Left forelimb (tissue), 1 donor: ENCODE measurements at regions not wholly inside any gene's neighbourhood (a gene's known extent, or its start where the extent isn't known, plus 50 kb on each side); places are given as distances from the start of the nearest gene placed in this dataset.
"Not testable (repeated sequence)": the region's sequence is repeated elsewhere in the genome, so short reads cannot be mapped to it uniquely, and the experiment has no call there.

Experiments used
- DNase-seq: peaks from one replicate; pipeline ENCODE4 v3.0.0-alpha.2; 2018; ENCODE audit warnings: low spot score

DNA sequence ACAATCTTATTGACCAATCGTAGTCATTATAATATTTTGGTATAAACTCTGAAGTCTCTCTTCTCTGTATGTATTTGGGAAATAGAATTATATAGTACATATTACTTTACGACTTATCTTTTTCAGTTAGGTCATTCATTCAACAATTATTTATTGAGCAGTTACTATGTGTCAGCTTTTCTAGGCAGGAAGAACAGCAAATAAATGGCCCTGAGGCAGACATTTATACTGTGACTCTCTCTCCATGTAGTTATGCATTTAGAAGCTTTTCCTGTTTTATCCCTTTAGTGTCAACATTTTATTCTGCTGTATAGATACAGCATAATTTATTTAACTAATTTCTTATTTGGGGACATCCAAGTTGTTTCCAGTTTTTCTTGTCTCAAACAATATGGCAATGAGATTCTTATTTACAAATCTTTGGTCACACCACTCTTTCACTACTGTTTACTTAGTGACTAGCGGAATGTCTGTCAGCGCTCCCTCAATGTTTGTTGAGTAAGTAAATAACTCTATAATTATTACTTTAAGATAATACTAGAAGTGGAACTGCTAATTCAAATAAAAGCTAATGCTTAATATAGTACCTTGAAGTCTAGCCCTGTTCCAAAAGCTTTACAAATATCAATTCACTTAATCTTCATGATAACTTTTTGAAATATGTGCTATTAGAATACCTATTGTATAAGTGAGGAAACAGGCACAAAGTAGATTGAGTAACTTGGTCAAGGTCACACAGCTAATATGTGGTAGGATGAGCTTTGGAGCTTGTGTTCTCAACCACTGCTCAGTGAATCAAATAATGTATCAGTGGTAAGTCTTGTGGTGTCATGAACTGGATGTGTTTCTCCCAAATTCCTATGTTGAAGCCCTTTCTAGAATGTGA is 465.6 kb downstream of the SIPA1L2 start:
- DNase-seq, result no peak

DNA sequence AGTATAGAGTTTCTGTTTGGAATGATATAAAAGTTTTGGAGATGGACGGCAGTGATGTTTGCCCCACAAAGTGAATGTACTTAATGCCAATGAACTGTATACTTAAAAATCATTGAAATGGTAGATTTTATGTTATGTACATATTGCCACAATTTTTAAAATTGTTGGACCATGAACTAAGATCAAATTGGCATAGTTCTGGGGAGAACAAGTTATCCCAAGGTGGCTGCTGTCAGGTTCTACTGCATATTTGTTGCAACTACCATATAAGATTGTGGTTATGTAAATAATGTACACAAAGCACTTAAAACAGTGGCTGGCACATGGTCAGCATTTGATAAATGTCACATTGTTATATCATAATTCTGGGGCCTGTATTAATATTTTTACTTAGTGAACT is 466.4 kb downstream of the SIPA1L2 start:
- DNase-seq, result no peak

DNA sequence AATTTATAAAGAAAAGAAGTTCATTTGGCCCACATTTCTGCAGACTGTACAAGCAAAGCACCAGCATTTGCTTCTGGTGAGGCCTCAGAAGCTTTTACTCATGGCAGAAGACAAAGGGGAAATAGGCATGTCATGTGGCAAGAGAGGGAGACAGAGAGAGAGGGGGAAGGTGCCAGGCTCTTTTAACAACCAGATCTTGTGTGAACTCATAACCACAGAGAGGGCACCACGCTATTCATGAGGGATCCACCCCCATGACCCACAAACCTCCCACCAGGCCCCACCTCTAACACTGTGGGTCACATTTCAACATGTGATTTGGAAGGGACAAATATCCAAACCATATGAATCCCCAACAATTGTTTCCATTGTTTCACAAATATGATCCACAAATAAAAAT is 467.9 kb downstream of the SIPA1L2 start:
- no peak for DNase-seq

DNA sequence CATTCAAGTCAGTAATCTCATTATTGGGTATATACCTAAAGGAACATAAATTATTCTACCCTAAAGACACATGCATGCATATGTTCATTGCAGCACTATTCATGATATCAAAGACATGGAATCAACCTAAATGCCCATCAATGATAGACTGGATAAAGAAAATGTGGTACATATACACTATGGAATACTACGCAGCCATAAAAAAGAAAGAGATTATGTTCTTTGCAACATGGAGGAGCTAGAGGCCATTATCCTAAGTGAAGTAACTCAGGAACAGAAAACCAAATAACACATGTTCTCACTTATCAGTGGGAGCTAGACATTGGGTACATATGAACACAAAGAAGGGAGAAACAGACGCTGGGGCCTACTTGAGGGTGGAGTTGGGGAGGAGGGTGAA is 471.4 kb downstream of the SIPA1L2 start:
- not testable (repeated sequence) for DNase-seq

DNA sequence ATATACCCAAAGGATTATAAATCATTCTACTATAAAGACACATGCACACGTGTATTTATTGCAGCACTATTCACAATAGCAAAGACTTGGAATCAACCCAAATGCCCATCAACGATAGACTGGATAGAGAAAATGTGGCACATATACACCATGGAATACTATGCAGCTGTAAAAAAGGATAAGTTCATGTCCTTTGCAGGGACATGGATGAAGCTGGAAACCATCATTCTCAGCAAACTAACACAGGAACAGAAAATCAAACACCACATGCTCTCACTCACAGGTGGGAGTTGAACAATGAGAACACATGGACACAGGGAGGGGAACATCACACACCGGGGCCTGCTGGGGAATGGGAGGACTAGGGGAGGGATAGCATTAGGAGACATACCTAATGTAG is 473.9 kb downstream of the SIPA1L2 start:
- not testable (repeated sequence) for DNase-seq

DNA sequence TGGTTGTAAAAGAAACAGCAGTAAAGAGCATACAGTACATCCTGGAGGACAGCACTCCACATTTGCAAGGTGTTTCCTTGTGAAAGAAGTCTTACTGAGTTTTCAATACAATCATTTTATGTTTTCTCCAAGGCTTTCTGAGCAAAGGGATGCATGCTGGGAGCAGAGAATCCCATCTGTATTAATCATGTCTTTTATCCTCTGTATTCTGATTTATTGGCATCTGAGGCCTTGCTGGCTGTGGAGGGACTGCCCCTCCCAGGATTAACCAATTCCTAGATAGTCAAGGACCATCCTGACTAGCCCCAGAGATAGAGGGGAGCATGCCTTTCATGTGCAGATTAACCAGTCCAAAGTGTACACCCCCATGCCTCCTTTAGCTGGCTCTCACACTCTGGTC is 476.3 kb downstream of the SIPA1L2 start:
- no peak for DNase-seq

DNA sequence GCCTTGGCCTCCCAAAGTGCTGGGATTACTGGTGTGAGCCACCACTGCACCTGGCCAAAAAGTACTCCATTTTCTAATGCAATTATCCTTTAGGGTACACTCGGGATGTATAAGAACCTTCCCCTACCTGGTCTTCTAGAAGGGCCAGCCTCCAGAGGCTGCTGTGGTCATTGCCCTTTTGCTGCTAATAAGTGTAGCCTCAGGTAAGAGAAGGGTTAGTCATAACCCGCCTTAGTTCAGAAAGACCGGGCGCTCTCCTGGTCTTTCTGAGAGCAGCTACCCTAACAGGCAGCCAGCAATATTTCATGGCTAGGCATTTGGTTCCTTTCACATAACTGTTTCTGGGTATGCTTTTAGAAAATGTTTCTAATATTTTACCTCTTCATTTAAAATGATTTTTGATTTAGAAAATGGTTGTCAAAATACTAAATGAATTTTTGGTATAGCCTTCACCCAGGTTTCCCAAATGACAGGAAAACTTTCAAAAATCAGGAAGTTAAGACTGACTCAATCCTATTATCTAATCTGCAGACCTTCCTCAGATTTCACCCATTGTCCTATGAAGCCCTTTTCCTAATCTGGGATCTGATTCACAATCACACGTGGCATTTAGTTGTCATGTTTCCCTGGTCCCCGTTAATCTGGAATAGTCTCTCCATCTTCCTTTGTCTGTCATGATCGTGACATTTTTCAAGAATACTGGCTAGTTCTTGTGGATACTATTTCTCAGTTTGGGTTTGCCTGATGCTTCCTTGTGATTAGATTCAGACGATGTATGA is 479.0 kb downstream of the SIPA1L2 start:
- no peak for DNase-seq

DNA sequence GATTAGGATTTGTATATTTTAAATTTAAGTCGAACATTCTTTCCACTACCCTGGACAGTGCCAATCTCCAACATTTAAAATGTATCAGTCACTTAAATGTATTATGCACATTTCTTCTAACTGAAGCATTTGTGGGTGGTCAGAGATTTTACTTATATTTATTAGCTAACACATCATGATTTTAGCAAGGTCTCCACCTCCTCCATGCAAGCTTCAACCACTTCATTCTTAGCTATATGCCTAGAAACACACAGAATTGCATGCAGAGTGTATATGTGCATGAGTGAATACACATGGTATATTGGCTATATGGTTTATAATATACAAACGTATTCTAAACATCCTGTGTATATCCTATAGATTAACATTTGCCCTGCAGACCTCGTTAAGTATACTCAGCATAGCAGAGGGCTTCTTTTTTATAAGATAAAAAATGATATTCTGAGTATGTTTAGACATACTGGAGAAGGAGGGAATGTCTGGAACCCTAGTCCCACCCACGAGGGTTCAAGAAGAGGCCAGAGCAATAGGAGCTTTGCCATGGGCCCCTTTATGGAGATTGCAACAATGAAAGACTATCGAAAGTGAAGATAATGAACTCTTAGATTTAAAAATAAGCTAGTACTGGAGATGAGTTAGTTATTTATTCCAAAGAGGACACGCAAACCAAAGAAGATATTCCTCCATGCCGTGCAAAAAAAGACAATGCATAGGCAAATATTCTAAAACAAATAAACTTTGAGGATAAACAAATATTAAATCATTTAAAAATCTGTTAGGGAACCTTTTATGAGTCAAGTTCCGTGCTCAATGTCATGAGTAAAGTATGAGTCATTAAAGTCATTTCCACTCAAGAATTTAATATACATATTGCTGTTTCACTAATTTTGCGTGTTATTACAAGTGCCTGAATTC is 480.4 kb downstream of the SIPA1L2 start:
- no peak for DNase-seq

DNA sequence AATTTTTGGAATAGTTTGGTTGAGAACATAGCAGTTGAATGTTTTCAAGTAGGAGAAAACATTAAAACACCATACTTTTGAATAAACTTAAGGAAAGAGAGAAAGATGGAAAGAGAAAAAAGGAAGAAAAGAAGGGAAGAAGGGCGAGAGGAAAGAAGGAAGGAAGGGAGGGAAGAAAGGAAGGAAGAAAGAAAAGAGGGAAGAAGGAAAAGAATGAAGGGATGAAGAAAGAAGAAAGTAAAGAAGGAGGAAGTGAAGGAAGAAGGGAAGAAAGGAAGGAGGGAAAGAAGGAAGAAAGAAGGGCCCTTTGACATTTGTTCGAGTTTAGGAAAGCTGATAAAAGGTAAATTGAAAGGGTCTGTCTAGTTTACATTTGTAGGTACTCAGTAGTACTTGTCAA is 482.7 kb downstream of the SIPA1L2 start:
- no peak for DNase-seq

DNA sequence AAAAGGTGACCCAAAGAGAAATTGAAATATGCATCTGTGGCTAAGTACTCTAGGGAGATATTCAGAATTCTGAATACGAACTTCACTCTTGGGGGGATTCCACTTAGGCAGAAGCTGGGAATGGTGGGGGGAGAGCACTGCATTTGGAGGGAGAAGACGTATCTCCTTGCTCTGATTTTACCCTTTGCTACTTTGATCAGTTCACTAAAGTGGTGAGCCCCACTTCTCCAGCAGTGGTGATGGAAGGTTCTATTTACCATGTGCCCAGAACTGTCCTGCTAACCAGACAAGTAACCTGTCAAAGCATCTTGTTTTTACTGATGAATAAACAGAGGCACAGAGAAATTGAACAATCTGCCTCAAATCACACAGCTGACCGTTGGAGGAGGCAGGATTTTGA is 483.4 kb downstream of the SIPA1L2 start:
- no peak for DNase-seq

DNA sequence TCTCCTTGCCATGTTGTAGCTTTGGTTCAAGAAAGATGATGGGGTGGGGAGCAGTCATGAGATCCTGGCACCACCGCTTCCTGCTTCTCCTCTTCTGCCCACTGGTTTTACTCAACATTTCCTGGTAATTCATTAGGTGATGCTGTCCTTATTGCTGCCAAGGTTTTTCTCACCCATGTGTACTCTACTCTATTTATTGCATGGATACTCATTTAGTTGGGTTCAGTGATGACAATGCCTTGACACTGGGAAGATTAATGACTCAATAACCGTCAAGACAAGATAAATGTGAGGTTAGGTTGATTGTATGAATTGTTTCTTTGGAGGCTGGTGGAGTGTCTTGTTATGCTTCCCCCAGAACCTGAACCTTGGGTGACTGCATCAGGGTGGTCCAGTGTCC is 484.2 kb downstream of the SIPA1L2 start:
- no peak for DNase-seq

DNA sequence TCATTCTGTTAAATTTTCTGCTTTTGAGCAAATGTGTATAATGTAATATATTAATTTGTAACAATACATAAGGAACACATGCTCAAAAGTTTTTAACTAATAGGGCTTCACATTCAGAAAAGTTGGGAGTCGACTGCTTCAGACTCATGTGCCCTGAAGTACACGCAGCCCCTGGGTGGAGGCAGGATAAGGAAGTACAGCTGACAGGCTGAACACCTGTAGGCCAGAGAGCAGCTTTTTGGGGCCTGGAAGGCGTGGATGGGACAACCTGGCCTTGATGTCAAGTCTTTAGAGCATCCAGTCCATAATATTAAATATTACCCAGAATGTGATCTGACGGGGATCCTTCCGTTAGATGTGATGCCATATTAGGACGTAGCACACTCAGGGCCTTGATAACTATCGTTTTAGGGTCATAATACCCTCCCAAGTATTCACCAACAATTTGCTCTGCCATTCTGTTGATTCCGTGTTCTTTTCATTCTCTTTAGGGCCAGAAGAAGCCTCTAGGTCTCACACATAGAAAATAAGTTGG is 485.2 kb downstream of the SIPA1L2 start:
- no peak for DNase-seq

DNA sequence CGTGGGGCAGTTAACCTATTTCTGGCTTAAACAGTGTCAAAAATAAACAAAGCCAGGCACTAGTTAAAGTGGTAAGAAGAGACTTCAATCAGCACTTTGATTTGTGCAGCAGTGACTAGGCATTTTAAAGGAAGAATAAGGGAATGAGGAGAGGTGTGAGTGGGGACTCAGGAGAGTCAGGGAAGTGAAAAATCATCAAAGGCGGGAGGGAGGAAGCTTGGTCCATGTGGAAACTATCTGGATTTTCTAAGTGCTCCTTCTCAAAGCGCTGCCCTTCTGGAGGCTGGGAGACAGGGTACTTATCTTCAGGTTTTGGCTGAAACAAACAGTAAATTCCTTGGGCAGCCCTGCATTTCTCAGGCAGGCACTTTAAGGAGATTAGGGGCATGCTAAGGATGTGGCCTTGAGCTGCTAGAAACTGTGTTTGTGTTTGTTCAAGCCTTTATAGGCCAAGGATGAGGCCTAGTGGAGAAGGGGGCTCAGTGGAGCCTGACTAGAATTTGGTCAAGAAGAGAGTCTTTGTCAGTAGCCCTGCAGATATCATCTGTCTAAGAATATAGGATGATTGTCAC is 486.5 kb downstream of the SIPA1L2 start:
- DNase-seq, result no peak

DNA sequence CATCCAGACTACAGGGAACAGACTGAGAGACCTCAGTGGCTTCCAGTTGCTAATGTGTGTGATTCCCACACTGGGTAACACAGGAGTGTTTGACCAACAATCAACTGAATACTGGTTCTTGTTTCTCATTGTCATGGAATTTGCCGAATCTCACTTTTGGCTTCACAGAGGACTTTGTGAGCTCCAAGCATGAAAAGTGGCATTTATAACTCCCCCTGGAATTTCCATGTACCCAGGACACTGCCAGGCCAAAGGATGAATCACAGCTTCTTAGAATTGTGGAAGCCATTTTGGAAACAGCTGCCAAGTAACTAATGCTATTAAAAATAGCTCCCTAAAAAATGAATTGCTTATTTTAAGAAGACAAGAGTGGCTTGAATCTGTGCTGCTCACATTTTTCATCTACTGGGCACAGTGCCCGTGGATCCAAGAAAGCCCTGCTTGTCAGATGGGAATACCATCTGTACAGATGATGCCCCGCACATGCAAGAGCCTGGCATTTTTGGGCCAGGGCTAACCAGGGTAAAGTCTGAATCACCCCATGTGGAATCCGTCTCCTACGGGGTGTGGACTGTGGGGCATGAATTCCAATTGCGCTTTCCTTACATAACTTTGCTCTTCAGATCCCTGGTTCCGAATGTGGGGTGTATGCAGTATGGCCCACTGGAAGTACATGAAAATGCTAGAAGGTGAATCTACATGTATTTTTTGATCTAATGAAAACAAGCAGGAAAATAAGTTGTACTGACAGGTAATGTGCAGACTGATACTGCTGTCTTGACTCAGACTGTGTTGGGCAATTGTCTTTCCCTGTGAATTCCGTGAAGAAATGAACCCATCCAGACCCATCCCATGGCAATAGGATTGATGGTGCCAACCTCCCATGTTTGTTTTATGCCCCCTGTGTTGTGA is 487.3 kb downstream of the SIPA1L2 start:
- no peak for DNase-seq

DNA sequence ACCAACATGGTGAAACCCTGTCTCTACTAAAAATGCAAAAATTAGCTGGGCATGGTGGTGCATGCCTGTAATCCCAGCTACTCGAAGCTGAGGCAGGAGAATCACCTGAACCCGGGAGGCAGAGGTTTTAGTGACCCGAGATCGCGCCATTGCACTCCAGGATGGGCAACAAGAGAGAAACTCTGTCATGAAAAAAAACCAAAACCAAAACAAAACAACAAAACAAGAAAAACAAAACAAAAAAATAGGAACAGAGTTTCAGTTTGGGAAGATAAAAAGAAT is 488.8 kb downstream of the SIPA1L2 start:
- DNase-seq, result not testable (repeated sequence)

DNA sequence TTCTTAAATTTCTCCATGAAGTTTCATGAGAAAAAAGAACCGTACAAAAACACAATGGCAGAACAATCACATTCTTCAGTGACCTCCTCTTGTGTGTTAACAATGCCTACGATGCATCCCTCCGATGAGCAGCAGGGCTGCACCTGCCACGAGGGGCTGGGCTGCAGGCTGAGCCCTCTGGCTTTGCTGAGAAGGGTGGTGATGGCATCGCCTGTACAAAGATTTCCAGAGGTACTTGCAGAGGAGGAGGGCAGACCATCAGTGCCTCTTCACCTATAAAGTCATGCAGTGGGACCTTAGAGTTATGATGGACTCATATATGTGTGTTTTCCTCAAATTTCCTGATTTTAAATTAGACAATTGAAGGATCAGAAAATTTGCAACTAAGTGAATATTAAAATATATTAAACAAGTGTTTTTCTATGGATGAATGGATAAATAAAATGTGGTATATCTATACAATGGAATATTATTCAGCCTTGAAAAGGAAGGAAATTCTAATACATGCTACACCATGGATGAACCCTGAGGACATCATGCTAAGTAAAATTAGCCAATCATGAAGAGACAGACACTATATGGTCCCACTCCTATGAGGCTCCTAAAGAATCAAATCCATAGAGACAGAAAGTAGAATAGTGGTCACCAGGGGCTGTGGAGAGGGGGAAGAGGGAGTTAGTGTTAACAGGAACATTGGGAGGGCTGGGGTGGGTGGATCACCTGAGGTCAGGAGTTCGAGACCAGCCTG is 489.3 kb downstream of the SIPA1L2 start:
- DNase-seq, result no peak

DNA sequence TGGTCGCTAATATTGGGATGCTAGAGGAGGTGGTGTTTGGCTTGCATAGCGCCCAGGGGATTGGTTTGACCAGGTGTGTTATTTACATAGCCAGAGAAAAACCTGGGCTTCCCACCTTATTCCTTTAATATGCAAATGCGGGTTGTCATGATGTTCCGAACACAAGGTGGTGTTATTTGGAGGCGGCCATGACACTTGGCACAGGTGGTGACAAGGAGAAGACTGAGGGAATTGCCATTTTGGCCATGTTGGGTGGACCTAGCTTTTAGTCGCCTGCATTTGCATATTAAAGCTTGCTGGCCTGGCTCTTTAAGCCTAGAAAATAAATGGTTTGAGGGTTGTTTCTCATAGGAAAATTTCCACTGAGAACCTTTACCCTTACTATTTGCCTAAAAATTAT is 490.5 kb downstream of the SIPA1L2 start:
- no peak for DNase-seq

DNA sequence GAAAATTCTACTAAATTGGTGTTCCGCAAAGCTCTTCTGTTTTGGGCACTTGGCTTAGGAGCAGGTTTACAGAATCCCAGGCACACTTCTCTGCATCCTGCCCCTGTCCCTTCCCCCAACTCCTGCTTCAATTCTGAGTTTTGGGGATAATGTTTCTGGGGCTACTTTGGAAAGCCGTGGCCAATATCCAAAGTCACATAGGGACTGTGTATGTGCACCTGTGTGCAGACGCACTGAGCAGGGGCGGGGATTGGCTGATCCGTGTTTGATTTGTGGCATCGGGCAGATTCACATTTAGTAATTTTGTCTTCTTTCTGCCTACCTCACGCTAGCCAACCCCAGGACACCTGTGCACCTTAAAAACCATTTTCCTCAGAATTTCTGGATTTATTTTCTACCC is 491.9 kb downstream of the SIPA1L2 start:
- no peak for DNase-seq

DNA sequence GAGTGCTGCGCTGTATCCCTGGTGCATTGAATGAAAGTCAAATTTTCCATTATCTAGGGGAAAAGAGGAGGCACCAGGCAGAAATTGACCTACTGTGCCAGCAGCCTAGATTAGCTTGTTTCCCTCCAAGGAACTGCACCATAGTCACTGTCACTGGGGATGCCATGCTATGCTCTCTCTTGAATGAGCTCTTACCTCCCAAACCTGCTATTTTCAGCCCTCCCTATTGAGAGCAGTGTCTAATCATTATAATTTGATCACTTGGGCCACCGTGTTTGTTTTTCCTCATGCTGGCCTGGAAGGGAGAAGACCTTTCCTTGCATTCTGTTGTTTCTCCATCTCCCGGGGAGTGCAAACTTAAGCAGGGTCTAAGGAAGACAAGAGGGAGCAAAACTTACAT is 492.9 kb downstream of the SIPA1L2 start:
- no peak for DNase-seq

DNA sequence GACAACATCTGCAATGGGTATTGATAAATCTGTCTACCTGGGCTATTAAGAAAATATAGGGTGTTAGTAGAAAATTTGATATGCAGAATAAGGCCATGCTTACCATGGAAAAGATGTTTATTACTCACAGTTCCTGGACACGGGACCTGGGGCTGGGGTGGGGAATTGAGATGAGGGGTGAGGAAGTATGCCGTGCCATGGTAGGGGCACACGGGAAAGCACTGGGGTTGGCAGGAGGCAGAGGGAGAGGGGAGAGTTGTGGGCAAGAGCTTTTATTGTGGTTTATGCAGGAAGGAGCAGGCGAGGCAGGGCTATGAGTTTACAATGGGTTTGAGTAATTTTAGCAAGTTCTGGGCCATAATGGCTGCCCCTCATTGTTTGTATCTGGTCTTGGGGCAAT is 493.8 kb downstream of the SIPA1L2 start:
- no peak for DNase-seq
